ENCODE measurements at regions not wholly inside any gene's neighbourhood (a gene's known extent, or its start where the extent isn't known, plus 50 kb on each side); places are given as distances from the start of the nearest gene placed in this dataset.

DNA sequence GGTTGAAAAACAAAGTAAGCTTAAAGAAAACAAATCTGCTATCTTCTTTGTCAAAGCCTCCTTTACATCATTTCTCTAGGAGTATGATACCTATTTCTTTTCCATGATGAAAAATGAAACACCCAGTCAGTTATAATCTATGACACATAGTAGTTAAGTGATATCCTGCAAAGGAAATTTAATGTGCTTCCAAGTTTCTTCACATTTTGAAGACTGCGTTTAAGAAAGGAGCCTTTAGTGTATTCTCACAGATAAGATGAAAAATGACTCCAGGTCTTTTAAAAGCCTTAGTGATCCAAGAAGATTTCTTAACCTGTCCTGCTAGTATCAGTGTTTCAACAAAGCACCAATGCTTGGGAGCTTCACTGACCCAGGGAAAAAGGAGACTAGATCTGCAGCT, 356.7 kb downstream of the CCDC85A start:
- no peak for TF ChIP-seq EP300 (IDR thresholded peaks at IDR 0.05; ENCODE audit: borderline replicate concordance in 1 of 2, low read depth in 1 of 2, low read length in 1 of 2)
- TF ChIP-seq GABPA (IDR thresholded peaks at IDR 0.05; ENCODE audit: low read depth): no peak
- TF ChIP-seq TCF12 (IDR thresholded peaks at IDR 0.05): no peak
- no peak for TF ChIP-seq RAD21 (IDR thresholded peaks at IDR 0.05; ENCODE audit: low read length)
- TF ChIP-seq, protein P1, sequence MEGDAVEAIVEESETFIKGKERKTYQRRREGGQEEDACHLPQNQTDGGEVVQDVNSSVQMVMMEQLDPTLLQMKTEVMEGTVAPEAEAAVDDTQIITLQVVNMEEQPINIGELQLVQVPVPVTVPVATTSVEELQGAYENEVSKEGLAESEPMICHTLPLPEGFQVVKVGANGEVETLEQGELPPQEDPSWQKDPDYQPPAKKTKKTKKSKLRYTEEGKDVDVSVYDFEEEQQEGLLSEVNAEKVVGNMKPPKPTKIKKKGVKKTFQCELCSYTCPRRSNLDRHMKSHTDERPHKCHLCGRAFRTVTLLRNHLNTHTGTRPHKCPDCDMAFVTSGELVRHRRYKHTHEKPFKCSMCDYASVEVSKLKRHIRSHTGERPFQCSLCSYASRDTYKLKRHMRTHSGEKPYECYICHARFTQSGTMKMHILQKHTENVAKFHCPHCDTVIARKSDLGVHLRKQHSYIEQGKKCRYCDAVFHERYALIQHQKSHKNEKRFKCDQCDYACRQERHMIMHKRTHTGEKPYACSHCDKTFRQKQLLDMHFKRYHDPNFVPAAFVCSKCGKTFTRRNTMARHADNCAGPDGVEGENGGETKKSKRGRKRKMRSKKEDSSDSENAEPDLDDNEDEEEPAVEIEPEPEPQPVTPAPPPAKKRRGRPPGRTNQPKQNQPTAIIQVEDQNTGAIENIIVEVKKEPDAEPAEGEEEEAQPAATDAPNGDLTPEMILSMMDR (IDR thresholded peaks at IDR 0.05): no peak
- no peak for TF ChIP-seq TAF1 (IDR thresholded peaks at IDR 0.05; ENCODE audit: borderline replicate concordance, low read depth, low read length)
- TF ChIP-seq NFIC (IDR thresholded peaks at IDR 0.05; ENCODE audit: borderline replicate concordance): 0 out of 2 replicates have a peak, but pooled peaks have one; percentile 21
- no peak for TF ChIP-seq RFX5 (IDR thresholded peaks at IDR 0.05; ENCODE audit: low read length)
- TF ChIP-seq EZH2phosphoT487 (IDR thresholded peaks at IDR 0.05; ENCODE audit: borderline replicate concordance, low read depth): no peak
- TF ChIP-seq POLR2AphosphoS5 (IDR thresholded peaks at IDR 0.05; ENCODE audit: low read depth, low read length): no peak
- TF ChIP-seq SIN3A (IDR thresholded peaks at IDR 0.05; ENCODE audit: borderline replicate concordance, low read depth, low read length): no peak
- TF ChIP-seq, protein P2, sequence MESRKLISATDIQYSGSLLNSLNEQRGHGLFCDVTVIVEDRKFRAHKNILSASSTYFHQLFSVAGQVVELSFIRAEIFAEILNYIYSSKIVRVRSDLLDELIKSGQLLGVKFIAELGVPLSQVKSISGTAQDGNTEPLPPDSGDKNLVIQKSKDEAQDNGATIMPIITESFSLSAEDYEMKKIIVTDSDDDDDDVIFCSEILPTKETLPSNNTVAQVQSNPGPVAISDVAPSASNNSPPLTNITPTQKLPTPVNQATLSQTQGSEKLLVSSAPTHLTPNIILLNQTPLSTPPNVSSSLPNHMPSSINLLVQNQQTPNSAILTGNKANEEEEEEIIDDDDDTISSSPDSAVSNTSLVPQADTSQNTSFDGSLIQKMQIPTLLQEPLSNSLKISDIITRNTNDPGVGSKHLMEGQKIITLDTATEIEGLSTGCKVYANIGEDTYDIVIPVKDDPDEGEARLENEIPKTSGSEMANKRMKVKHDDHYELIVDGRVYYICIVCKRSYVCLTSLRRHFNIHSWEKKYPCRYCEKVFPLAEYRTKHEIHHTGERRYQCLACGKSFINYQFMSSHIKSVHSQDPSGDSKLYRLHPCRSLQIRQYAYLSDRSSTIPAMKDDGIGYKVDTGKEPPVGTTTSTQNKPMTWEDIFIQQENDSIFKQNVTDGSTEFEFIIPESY (IDR thresholded peaks at IDR 0.05; ENCODE audit: borderline replicate concordance, low read depth): no peak
- TF ChIP-seq, protein P3, sequence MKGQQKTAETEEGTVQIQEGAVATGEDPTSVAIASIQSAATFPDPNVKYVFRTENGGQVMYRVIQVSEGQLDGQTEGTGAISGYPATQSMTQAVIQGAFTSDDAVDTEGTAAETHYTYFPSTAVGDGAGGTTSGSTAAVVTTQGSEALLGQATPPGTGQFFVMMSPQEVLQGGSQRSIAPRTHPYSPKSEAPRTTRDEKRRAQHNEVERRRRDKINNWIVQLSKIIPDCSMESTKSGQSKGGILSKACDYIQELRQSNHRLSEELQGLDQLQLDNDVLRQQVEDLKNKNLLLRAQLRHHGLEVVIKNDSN (IDR thresholded peaks at IDR 0.05; ENCODE audit: borderline replicate concordance, low read depth): no peak
